ENCODE measurements at regions not wholly inside any gene's neighbourhood (a gene's known extent, or its start where the extent isn't known, plus 50 kb on each side); places are given as distances from the start of the nearest gene placed in this dataset.
"Not testable (repeated sequence)": the region's sequence is repeated elsewhere in the genome, so short reads cannot be mapped to it uniquely, and the experiment has no call there.

- TF ChIP-seq CTCF (conservative IDR thresholded peaks at IDR 0.05; ENCODE audit: low read depth in 2 of 2); POLR2AphosphoS5 (IDR thresholded peaks at IDR 0.05; ENCODE audit: low read depth); EZH2 (IDR thresholded peaks at IDR 0.05; ENCODE audit: low read depth, unreplicated experiment); ZNF331 (CRISPR knock-in tag; IDR thresholded peaks at IDR 0.05; ENCODE audit: low read depth); JUNB (IDR thresholded peaks at IDR 0.05; ENCODE audit: unreplicated experiment); REST (IDR thresholded peaks at IDR 0.05; ENCODE audit: unreplicated experiment); EZH2phosphoT487 (IDR thresholded peaks at IDR 0.05; ENCODE audit: unreplicated experiment); CREB1 (CRISPR knock-in tag; IDR thresholded peaks at IDR 0.05; ENCODE audit: low read depth); ETS1 (IDR thresholded peaks at IDR 0.05); STAT1 (IDR thresholded peaks at IDR 0.05; ENCODE audit: unreplicated experiment); NANOG (IDR thresholded peaks at IDR 0.05; ENCODE audit: borderline replicate concordance); ZNF462 (CRISPR knock-in tag; IDR thresholded peaks at IDR 0.05); ZNF114 (CRISPR knock-in tag; IDR thresholded peaks at IDR 0.05): not testable (repeated sequence)
These were observed 218.3 kb downstream of the SYK start for GRCh38 chr9:91019871-91020270.
